ENCODE measurements at regions not wholly inside any gene's neighbourhood (a gene's known extent, or its start where the extent isn't known, plus 50 kb on each side); places are given as distances from the start of the nearest gene placed in this dataset.

- Mint-ChIP-seq H3K27ac (no peak overlapping the region), H3K27me3 (peaks cover 3% of the 10 kb centered on the region), H3K4me3 (no peak overlapping the region), H3K36me3 (ENCODE audit: low read depth) (no peaks in the 10 kb centered on the region), H3K4me1 (no peaks in the 10 kb centered on the region), H3K9me3 (ENCODE audit: low read depth) (no peaks in the 10 kb centered on the region)
- ChIA-PET CTCF (no interaction called here), POLR2A (no interaction called here)
- no peak for ATAC-seq
- no peak for DNase-seq
- intact Hi-C loops (cut with DNase I, micrococcal nuclease): no loop called here
Measured at GRCh38 chr12:70176290-70176689, 66.9 kb upstream of the CNOT2 start.

- Mint-ChIP-seq H3K9me3 (ENCODE audit: low read depth) (peaks cover 2% of the 10 kb centered on the region), H3K36me3 (ENCODE audit: low read depth) (no peaks in the 10 kb centered on the region), H3K4me1 (no peaks in the 10 kb centered on the region), H3K27me3 (peaks cover 3% of the 10 kb centered on the region), H3K4me3 (no peak overlapping the region), H3K27ac (no peak overlapping the region)
- DNase-seq (no peak), ATAC-seq (no peak)
- ChIA-PET POLR2A (no interaction called here), CTCF (no interaction called here)
- intact Hi-C loops (cut with DNase I, micrococcal nuclease): no loop called here
Measured at GRCh38 chr12:70177631-70178030, 65.6 kb upstream of the CNOT2 start.

GRCh38 chr12:70178038-70178437 is 65.2 kb upstream of the CNOT2 start:
- ChIA-PET CTCF (no interaction called here), POLR2A (no interaction called here)
- Mint-ChIP-seq H3K36me3 (ENCODE audit: low read depth) (no peaks in the 10 kb centered on the region), H3K9me3 (ENCODE audit: low read depth) (peaks cover 3% of the 10 kb centered on the region), H3K4me1 (no peaks in the 10 kb centered on the region), H3K4me3 (no peak overlapping the region), H3K27me3 (peaks cover 5% of the 10 kb centered on the region), H3K27ac (no peak overlapping the region)
- intact Hi-C loops (cut with DNase I, micrococcal nuclease): no loop called here
- ATAC-seq: no peak
- DNase-seq: no peak

- Mint-ChIP-seq H3K4me1 (no peaks in the 10 kb centered on the region), H3K36me3 (ENCODE audit: low read depth) (no peaks in the 10 kb centered on the region), H3K27me3 (peaks cover 5% of the 10 kb centered on the region), H3K27ac (no peak overlapping the region), H3K4me3 (no peak overlapping the region), H3K9me3 (ENCODE audit: low read depth) (peaks cover 3% of the 10 kb centered on the region)
- POLR2A ChIA-PET: no interaction called here
- intact Hi-C loops (cut with DNase I, micrococcal nuclease): no loop called here
- CTCF ChIA-PET: no interaction called here
- no peak for DNase-seq
- no peak for ATAC-seq
Measured at GRCh38 chr12:70180130-70180529, 63.1 kb upstream of the CNOT2 start.

- Mint-ChIP-seq H3K9me3 (ENCODE audit: low read depth) (peaks cover 3% of the 10 kb centered on the region), H3K4me1 (no peaks in the 10 kb centered on the region), H3K27me3 (peaks cover 5% of the 10 kb centered on the region), H3K36me3 (ENCODE audit: low read depth) (no peaks in the 10 kb centered on the region), H3K27ac (no peak overlapping the region), H3K4me3 (no peak overlapping the region)
- CTCF ChIA-PET: no interaction called here
- DNase-seq (no peak), ATAC-seq (no peak)
- POLR2A ChIA-PET: no interaction called here
- intact Hi-C loops (cut with DNase I, micrococcal nuclease): no loop called here
Measured at GRCh38 chr12:70185301-70185700, 57.9 kb upstream of the CNOT2 start.

- CTCF ChIA-PET: no interaction called here
- Mint-ChIP-seq H3K9me3 (ENCODE audit: low read depth) (peaks cover 3% of the 10 kb centered on the region), H3K27ac (no peak overlapping the region), H3K4me1 (no peaks in the 10 kb centered on the region), H3K27me3 (peaks cover 2% of the 10 kb centered on the region), H3K4me3 (no peak overlapping the region), H3K36me3 (ENCODE audit: low read depth) (no peaks in the 10 kb centered on the region)
- ATAC-seq (no peak), DNase-seq (no peak)
- intact Hi-C loops (cut with DNase I, micrococcal nuclease): no loop called here
- POLR2A ChIA-PET: no interaction called here
Measured at GRCh38 chr12:70186436-70186835, 56.8 kb upstream of the CNOT2 start.

- DNase-seq (no peak), ATAC-seq (no peak)
- intact Hi-C loops (cut with DNase I, micrococcal nuclease): no loop called here
- POLR2A ChIA-PET: no interaction called here
- H3K9me3 Mint-ChIP-seq (ENCODE audit: low read depth): no peaks in the 10 kb centered on the region
- no peaks in the 10 kb centered on the region for H3K27me3 Mint-ChIP-seq
- no peaks in the 10 kb centered on the region for H3K36me3 Mint-ChIP-seq (ENCODE audit: low read depth)
- no peaks in the 10 kb centered on the region for H3K4me1 Mint-ChIP-seq
- H3K4me3 Mint-ChIP-seq: no peak overlapping the region
- no peak overlapping the region for H3K27ac Mint-ChIP-seq
- CTCF ChIA-PET: no interaction called here
Measured at GRCh38 chr12:70190262-70191010, 52.8 kb upstream of the CNOT2 start.
